H1 (cell line): ENCODE measurements at regions not wholly inside any gene's neighbourhood (a gene's known extent, or its start where the extent isn't known, plus 50 kb on each side); places are given as distances from the start of the nearest gene placed in this dataset.

Experiments used
- CTCF ChIA-PET: fragments of 300-600 bp; sonication (Branson Sonifier 250); formaldehyde crosslinking; loops from one replicate; lab custom pipeline; 2021; ENCODE audit not compliant: partially characterized antibody; lab: Charles Lee
- POLR2A ChIA-PET: fragments of 300-600 bp; sonication (Branson Sonifier 250); formaldehyde crosslinking; loops from one replicate; lab custom pipeline; 2021; ENCODE audit warnings: inconsistent platforms; ENCODE audit not compliant: partially characterized antibody; lab: Charles Lee
- DNase-seq, 2 experiments: peaks; one replicate each; pipeline versions ENCODE4 v3.0.0 to v3.0.0-alpha.2; 2010 to 2022; ENCODE audit warnings: low spot score in 2 of 2, low read depth in 1 of 2, mixed read lengths in 1 of 2
- FAIRE-seq: peaks from 2 replicates; lab custom pipeline; 2011; peaks lifted over from hg19 to GRCh38; lab: Jason Lieb, UNC
- H2AFZ ChIP-seq: 2 replicates; pipeline ENCODE4 v1.8.1; 2012; ENCODE audit warnings: low read length, inconsistent platforms
- H2AK5ac ChIP-seq: 2 replicates; pipeline ENCODE4 v1.6.1; 2013; ENCODE audit warnings: low read depth, low read length
- H2BK120ac ChIP-seq: replicated peaks from 2 replicates; pipeline ENCODE3; 2013; ENCODE audit warnings: low read depth, low read length, inconsistent platforms
- H2BK12ac ChIP-seq: 2 replicates; pipeline ENCODE4 v1.6.1; 2013; ENCODE audit warnings: low read depth, low read length
- H2BK15ac ChIP-seq: 2 replicates; pipeline ENCODE4 v1.6.1; 2013; ENCODE audit warnings: low read length
- H2BK20ac ChIP-seq: 2 replicates; pipeline ENCODE4 v1.6.1; 2013; ENCODE audit warnings: low read length
- H2BK5ac ChIP-seq: 2 replicates; pipeline ENCODE4 v1.6.1; 2013; ENCODE audit warnings: low read depth, low read length
- H3K14ac ChIP-seq: 2 replicates; pipeline ENCODE4 v1.6.1; 2013; ENCODE audit warnings: inconsistent platforms; ENCODE audit not compliant: insufficient read length
- H3K18ac ChIP-seq: 2 replicates; pipeline ENCODE4 v1.6.1; 2013; ENCODE audit warnings: low read length; ENCODE audit errors: extremely low read depth
- H3K23ac ChIP-seq: 2 replicates; pipeline ENCODE4 v1.6.1; 2013; ENCODE audit warnings: inconsistent platforms; ENCODE audit not compliant: insufficient read length
- H3K23me2 ChIP-seq: 2 replicates; pipeline ENCODE4 v1.6.1; 2013; ENCODE audit warnings: low read depth, low read length
- H3K27ac ChIP-seq: 2 replicates; pipeline ENCODE4 v1.6.1; 2011; ENCODE audit warnings: low read depth, low read length, inconsistent platforms
- H3K27me3 ChIP-seq, 4 experiments: replicated peaks in 1 of 4; 1 replicate in 1 of 4; 2 replicates in 3 of 4; pipeline versions ENCODE4 v1.6.1 to v1.8.1; 2011 to 2013; ENCODE audit warnings: low read length in 3 of 4, mild to moderate bottlenecking in 3 of 4, inconsistent platforms in 2 of 4, mixed read lengths in 2 of 4, moderate library complexity in 1 of 4; ENCODE audit not compliant: control insufficient read depth in 3 of 4, insufficient read depth in 3 of 4; ENCODE audit errors: extremely low read depth in 1 of 4
- H3K36me3 ChIP-seq, 4 experiments: 2 replicates each; pipeline versions ENCODE4 v1.6.1 to v1.8.1; 2011 to 2013; ENCODE audit warnings: mild to moderate bottlenecking in 4 of 4, low read length in 3 of 4, moderate library complexity in 2 of 4, control low read depth in 1 of 4, inconsistent platforms in 1 of 4; ENCODE audit not compliant: insufficient read depth in 4 of 4, control insufficient read depth in 2 of 4
- H3K4ac ChIP-seq: replicated peaks from 2 replicates; pipeline ENCODE3; 2013; ENCODE audit warnings: low read length, low read depth, mixed read lengths, inconsistent platforms; ENCODE audit not compliant: insufficient read length
- H3K4me1 ChIP-seq, 4 experiments: replicated peaks in 1 of 4; 1 replicate in 1 of 4; 2 replicates in 3 of 4; pipeline versions ENCODE4 v1.6.1 to v1.8.1; 2011 to 2013; ENCODE audit warnings: low read length in 3 of 4, inconsistent platforms in 2 of 4, mixed read lengths in 1 of 4; ENCODE audit not compliant: insufficient read depth in 4 of 4, control insufficient read depth in 3 of 4
- H3K4me2 ChIP-seq, 2 experiments: 2 replicates each; pipeline versions ENCODE4 v1.6.1 to v1.8.1; 2011 to 2013; ENCODE audit warnings: low read depth in 2 of 2, low read length in 2 of 2, control low read depth in 1 of 2, inconsistent platforms in 1 of 2, mild to moderate bottlenecking in 1 of 2; ENCODE audit not compliant: insufficient read depth in 1 of 2
- H3K4me3 ChIP-seq, 4 experiments: fragments of 200-600, 300-600 bp in 1 of 4; sonication (generic), shearing (Covaris generic), sonication (Bioruptor Twin) in 1 of 4; 2 replicates each; pipeline versions ENCODE4 v1.5.1 to v1.8.1; 2011 to 2016; ENCODE audit warnings: low read length in 4 of 4, low read depth in 3 of 4, control low read depth in 2 of 4, inconsistent platforms in 2 of 4, mild to moderate bottlenecking in 2 of 4, mixed read lengths in 1 of 4, moderate library complexity in 1 of 4; ENCODE audit not compliant: insufficient read depth in 2 of 4; ENCODE audit errors: extremely low read depth in 1 of 4
- H3K56ac ChIP-seq: replicated peaks from 2 replicates; pipeline ENCODE3; 2013; ENCODE audit warnings: low read depth, mild to moderate bottlenecking, mixed read lengths, low read length, inconsistent platforms; ENCODE audit not compliant: insufficient read length
- H3K79me1 ChIP-seq: 2 replicates; pipeline ENCODE4 v1.6.1; 2013; ENCODE audit warnings: low read depth, low read length, control low read depth
- H3K79me2 ChIP-seq, 2 experiments: 2 replicates each; pipeline versions ENCODE4 v1.6.1 to v1.8.1; 2012 to 2013; ENCODE audit warnings: low read length in 2 of 2, mild to moderate bottlenecking in 2 of 2, inconsistent platforms in 1 of 2; ENCODE audit not compliant: insufficient read depth in 2 of 2, control insufficient read depth in 1 of 2
- H3K9ac ChIP-seq, 4 experiments: replicated peaks in 1 of 4; 1 replicate in 1 of 4; 2 replicates in 3 of 4; pipeline versions ENCODE4 v1.6.1 to v1.8.1; 2011 to 2013; ENCODE audit warnings: low read depth in 3 of 4, low read length in 3 of 4, control low read depth in 2 of 4, mild to moderate bottlenecking in 2 of 4, moderate library complexity in 2 of 4, inconsistent platforms in 1 of 4; ENCODE audit errors: extremely low read depth in 1 of 4
- H3K9me3 ChIP-seq, 2 experiments: 2 replicates each; pipeline versions ENCODE4 v1.6.1 to v1.8.1; 2012 to 2013; ENCODE audit warnings: mild to moderate bottlenecking in 2 of 2, moderate library complexity in 2 of 2, control low read depth in 1 of 2, inconsistent platforms in 1 of 2, low read depth in 1 of 2, low read length in 1 of 2, mixed read lengths in 1 of 2; ENCODE audit not compliant: insufficient read depth in 2 of 2
- H4K20me1 ChIP-seq, 2 experiments: replicated peaks in 1 of 2; 2 replicates each; pipeline versions ENCODE3 to v1.8.1; 2011 to 2013; ENCODE audit warnings: inconsistent platforms in 2 of 2, low read length in 2 of 2, mild to moderate bottlenecking in 1 of 2; ENCODE audit not compliant: insufficient read depth in 2 of 2, control insufficient read depth in 1 of 2
- H4K5ac ChIP-seq: 2 replicates; pipeline ENCODE4 v1.6.1; 2013; ENCODE audit warnings: low read length, low read depth, mixed read lengths, inconsistent platforms; ENCODE audit not compliant: insufficient read length
- H4K8ac ChIP-seq: 2 replicates; pipeline ENCODE4 v1.8.0; 2013; ENCODE audit warnings: mild to moderate bottlenecking, moderate library complexity, low read length, inconsistent platforms; ENCODE audit not compliant: insufficient read depth; ENCODE audit errors: extremely low read depth
- H4K91ac ChIP-seq: replicated peaks from 2 replicates; pipeline ENCODE3; 2013; ENCODE audit warnings: low read length, mixed read lengths, inconsistent platforms; ENCODE audit not compliant: insufficient read length
- CHD1 ChIP-seq: IDR thresholded peaks from 2 replicates; pipeline ENCODE4 v1.6.1; 2012; ENCODE audit warnings: low read depth, low read length, improper control_type of control experiment
- EGR1 ChIP-seq: IDR thresholded peaks from 2 replicates; pipeline ENCODE4 v1.6.1; 2011; ENCODE audit warnings: low read depth, low read length, borderline replicate concordance
- SIN3A ChIP-seq, 2 experiments: IDR thresholded peaks in 1 of 2; conservative IDR thresholded peaks in 1 of 2; 2 replicates each; pipeline ENCODE4 v1.6.1; 2011 to 2012; ENCODE audit warnings: low read length in 2 of 2, improper control_type of control experiment in 1 of 2, low read depth in 1 of 2, mild to moderate bottlenecking in 1 of 2
- ZNF274 ChIP-seq: IDR thresholded peaks from 2 replicates; pipeline ENCODE4 v1.7.0; 2012; ENCODE audit warnings: low read length, borderline replicate concordance; ENCODE audit errors: extremely low read depth
- WGBS, 2 experiments: shearing (Covaris generic) in 1 of 2; methylation state at CpG; one replicate each; pipeline versions ENCODE4 v1.1.6 to v1.1.7; 2013 to 2015; ENCODE audit warnings: low lambda C conversion rate in 2 of 2, mixed read lengths in 2 of 2, inconsistent platforms in 1 of 2, low coverage in 1 of 2, missing lambda C conversion rate in 1 of 2; ENCODE audit not compliant: insufficient replicate concordance in 2 of 2, insufficient coverage in 1 of 2, insufficient read length in 1 of 2; ENCODE audit errors: extremely low coverage in 1 of 2, missing lambda C conversion rate in 1 of 2; 5-methylcytosine and 5-hydroxymethylcytosine counted together

DNA sequence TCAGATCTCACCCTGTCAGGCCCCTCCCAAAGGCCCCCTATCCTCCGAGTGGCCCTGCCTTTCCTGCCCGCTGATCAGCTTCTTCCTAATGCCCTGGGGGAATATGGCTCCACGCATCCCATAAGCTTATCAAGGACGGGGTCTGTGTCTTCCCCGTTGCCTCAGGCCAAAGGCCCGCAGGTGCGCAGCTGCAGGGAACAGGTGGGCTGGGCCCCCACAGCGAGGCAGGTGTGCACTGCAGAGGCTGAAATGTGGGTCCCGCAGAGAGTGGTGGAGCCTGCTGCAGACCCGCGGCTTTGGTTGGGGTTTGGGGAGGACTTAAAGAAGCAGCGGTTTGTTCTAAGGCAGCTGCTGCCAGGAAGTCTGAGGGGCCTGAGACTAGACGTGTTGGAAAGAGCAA is 220.8 kb upstream of the TCERG1L start:
- Histone ChIP-seq H3K9me3 (no peaks in the 10 kb centered on the region), H2BK15ac (no peak overlapping the region), H2BK12ac (no peak overlapping the region), H3K27me3 (no peaks in the 10 kb centered on the region), H3K18ac (no peak overlapping the region), H3K4me1 (no peaks in the 10 kb centered on the region), H4K5ac (no peak overlapping the region), H2AFZ (no peak overlapping the region), H3K79me1 (no peaks in the 10 kb centered on the region), H3K4ac (no peak overlapping the region), H2BK20ac (no peak overlapping the region), H3K4me3 (no peak overlapping the region), H3K4me2 (no peak overlapping the region), H2BK120ac (no peak overlapping the region), H3K27ac (no peak overlapping the region), H3K23me2 (no peaks in the 10 kb centered on the region), H4K8ac (no peak overlapping the region; the same call in 1 of the 2 replicates), H4K91ac (no peak overlapping the region), H3K36me3 (no peaks in the 10 kb centered on the region), H2AK5ac (no peak overlapping the region), H3K79me2 (no peaks in the 10 kb centered on the region), H3K14ac (no peak overlapping the region), H4K20me1 (no peaks in the 10 kb centered on the region), H3K9ac (no peak overlapping the region), H3K23ac (no peak overlapping the region), H2BK5ac (no peak overlapping the region), H3K56ac (no peak overlapping the region)
- TF ChIP-seq EGR1 (no peak), ZNF274 (no peak), SIN3A (conservative IDR thresholded peaks at IDR 0.05 in 1 of 2, IDR thresholded peaks at IDR 0.05 in 1 of 2; ENCODE audit: low read depth in 1 of 2, low read length in 2 of 2) (no peak), CHD1 (no peak)
- FAIRE-seq = no peak
- DNase-seq = no peak
- ChIA-PET CTCF (interaction anchor here (1.0 to 1.4 kb wide), 3 partner anchors 18 to 309 kb away, joined by 3 to 4 read pairs (median 4); no protein-coding TSS in a partner anchor), POLR2A (no interaction called here)
- 100% methylated on average over 11 of the region's 13 CpGs; no CpG with 5 or more reads in 1 of the 2 experiments for WGBS, 2 experiments
